ENCODE measurements at regions not wholly inside any gene's neighbourhood (a gene's known extent, or its start where the extent isn't known, plus 50 kb on each side); places are given as distances from the start of the nearest gene placed in this dataset.

GRCh38 chr11:29781268-29781667 is 235.6 kb downstream of the KCNA4 start:
- H3K4me1 ChIP-seq: no peaks in the 10 kb centered on the region
- TF ChIP-seq CTCF (IDR thresholded peaks at IDR 0.05; ENCODE audit: low read depth, low read length): no peak
- H3K36me3 ChIP-seq: no peaks in the 10 kb centered on the region
- no peak overlapping the region for H3K4me3 ChIP-seq (ENCODE audit: low read depth, low read length)
- no peak for DNase-seq
- H3K9me3 ChIP-seq: no peaks in the 10 kb centered on the region
- H3K27me3 ChIP-seq: no peaks in the 10 kb centered on the region

- TF ChIP-seq CTCF (IDR thresholded peaks at IDR 0.05; ENCODE audit: low read depth, low read length): no peak
- Histone ChIP-seq H3K36me3 (no peaks in the 10 kb centered on the region), H3K27me3 (no peaks in the 10 kb centered on the region), H3K9me3 (no peaks in the 10 kb centered on the region), H3K4me3 (ENCODE audit: low read depth, low read length) (no peak overlapping the region), H3K4me1 (no peaks in the 10 kb centered on the region)
- no peak for DNase-seq
Observed at GRCh38 chr11:29780756-29781155, 236.1 kb downstream of the KCNA4 start.

- Histone ChIP-seq H3K9me3 (no peaks in the 10 kb centered on the region), H3K36me3 (no peaks in the 10 kb centered on the region), H3K4me1 (no peaks in the 10 kb centered on the region), H3K27me3 (no peaks in the 10 kb centered on the region), H3K4me3 (ENCODE audit: low read depth, low read length) (no peak overlapping the region)
- no peak for DNase-seq
- TF ChIP-seq CTCF (IDR thresholded peaks at IDR 0.05; ENCODE audit: low read depth, low read length): no peak
Observed at GRCh38 chr11:29773656-29774264, 243.1 kb downstream of the KCNA4 start.

GRCh38 chr11:29756871-29757270 is 260.0 kb downstream of the KCNA4 start:
- Histone ChIP-seq H3K4me1 (no peaks in the 10 kb centered on the region), H3K4me3 (ENCODE audit: low read depth, low read length) (no peak overlapping the region), H3K36me3 (no peaks in the 10 kb centered on the region), H3K27me3 (no peaks in the 10 kb centered on the region), H3K9me3 (no peaks in the 10 kb centered on the region)
- DNase-seq: no peak
- TF ChIP-seq CTCF (IDR thresholded peaks at IDR 0.05; ENCODE audit: low read depth, low read length): no peak

- no peak for TF ChIP-seq CTCF (IDR thresholded peaks at IDR 0.05; ENCODE audit: low read depth, low read length)
- Histone ChIP-seq H3K27me3 (no peaks in the 10 kb centered on the region), H3K4me3 (ENCODE audit: low read depth, low read length) (no peak overlapping the region), H3K4me1 (no peaks in the 10 kb centered on the region), H3K36me3 (no peaks in the 10 kb centered on the region), H3K9me3 (no peaks in the 10 kb centered on the region)
- no peak for DNase-seq
Observed at GRCh38 chr11:29755474-29755873, 261.4 kb downstream of the KCNA4 start.

GRCh38 chr11:29751618-29752017 is 265.2 kb downstream of the KCNA4 start:
- Histone ChIP-seq H3K4me3 (ENCODE audit: low read depth, low read length) (no peak overlapping the region), H3K36me3 (no peaks in the 10 kb centered on the region), H3K9me3 (no peaks in the 10 kb centered on the region), H3K27me3 (no peaks in the 10 kb centered on the region), H3K4me1 (no peaks in the 10 kb centered on the region)
- DNase-seq: no peak
- no peak for TF ChIP-seq CTCF (IDR thresholded peaks at IDR 0.05; ENCODE audit: low read depth, low read length)

All from BE2C (cell line).